ENCODE measurements at regions not wholly inside any gene's neighbourhood (a gene's known extent, or its start where the extent isn't known, plus 50 kb on each side); places are given as distances from the start of the nearest gene placed in this dataset.

DNA sequence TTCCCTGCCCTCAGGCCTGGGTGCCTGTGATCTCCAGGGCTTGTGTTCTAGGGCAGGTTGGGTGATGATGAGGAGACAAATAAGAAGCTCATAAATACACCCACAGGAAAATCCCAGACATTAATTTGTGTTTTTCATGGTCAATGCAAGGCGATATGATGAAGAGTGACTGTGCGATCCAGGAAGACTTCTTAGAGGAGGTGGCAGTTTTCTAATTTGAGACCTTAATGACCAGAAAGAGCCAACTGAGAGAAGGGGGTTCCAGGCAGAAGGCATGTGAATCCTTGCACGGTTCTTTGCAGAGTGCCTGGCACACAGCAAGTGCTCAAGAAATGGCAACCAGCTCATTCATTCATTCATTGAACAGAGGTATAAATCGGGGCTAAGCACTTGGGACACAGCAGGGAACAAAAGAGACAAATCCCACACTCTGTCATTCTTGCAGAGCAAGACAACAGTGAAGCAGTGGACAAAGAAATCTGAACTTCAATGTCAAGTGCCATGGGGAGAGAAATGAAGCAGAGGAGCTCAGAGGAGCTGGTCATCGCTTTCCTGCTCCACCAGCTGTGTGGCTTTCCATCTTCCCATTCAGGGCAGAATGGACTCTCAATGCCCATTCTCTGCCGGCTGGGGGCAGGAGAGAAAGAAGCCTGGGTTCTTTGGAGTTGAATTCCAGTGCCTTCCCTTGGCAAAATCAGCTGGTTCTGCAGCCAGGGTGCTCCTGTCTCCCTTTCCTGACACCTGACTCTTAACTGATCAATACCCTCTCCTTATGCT, 128.3 kb downstream of the AACS start:
- DNase-seq (ENCODE audit: low spot score), result no peak

DNA sequence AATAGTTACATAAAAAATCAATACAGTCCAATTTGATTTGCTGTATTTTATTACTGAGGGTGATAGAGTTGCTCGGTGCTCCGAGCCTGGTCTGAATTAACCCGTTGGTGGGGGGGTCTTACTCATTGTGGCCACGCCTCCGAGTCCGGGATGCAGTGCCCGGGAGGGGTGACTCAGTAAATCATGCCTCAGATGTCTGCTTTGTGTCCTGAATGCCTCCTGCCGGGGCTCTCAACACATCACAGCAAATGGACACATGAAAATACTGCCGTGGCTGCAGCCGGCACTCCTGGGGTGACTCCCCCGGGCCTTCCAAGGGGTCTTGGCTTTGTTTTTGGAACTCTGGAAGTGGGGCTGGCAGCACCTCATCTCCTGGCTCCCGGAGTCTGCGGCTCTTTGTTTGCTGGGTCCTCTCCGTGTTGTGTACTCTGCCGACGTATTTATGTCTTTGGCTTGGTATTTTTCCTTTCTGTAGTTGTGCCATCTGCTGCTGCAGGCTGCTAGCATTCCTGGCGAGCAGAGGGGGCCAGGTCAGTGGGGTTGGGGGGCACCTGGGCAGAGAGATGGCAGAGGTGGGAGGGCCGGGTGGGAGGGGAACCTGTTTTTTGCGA, 129.0 kb downstream of the AACS start:
- DNase-seq (ENCODE audit: low spot score), result no peak

GRCh38 chr12:125194987-125195386, 129.8 kb downstream of the AACS start:
- DNase-seq (ENCODE audit: low spot score), result no peak

- no peak for DNase-seq (ENCODE audit: low spot score)
Observed at GRCh38 chr12:125197326-125197725, 132.1 kb downstream of the AACS start.

DNA sequence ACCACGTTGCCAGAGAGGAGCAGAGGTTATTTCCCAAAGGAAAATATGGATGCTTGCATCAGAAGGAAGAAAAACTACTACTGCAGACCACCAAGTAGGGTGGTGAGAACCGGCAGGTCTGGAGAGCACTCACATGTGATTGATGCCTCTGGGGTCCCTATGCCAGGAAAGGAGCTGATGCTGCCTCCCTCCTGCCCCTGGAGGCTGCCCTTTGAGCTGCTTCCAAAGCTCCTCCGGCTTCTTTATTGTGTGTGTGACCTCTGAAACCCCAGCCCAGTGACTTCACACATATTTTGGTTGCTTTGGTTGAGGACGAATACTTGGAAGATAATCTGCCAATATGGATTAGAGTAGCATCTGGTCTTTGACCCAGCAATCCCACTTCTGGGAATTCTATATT, 133.4 kb downstream of the AACS start:
- DNase-seq (ENCODE audit: low spot score), result no peak

DNA sequence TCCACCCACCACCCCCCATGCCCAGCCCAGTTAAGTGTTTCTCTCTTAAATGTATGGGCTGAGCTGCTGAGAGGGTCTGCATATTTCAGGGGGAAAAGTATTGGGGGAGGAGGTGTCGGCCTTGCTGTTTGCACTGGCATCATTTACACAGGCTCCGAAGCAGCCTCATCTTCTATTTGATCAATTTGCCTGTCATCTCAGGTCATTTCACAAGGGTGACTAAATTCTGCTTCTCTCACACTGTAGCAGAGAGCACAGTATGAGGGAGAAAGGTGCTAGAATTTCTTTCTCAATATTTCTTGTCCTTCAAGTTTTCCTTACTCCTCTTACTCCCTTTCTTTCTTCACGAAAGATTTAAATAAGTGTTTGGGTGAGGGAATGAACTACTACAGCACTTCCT, 135.9 kb downstream of the AACS start:
- DNase-seq (ENCODE audit: low spot score), result no peak

DNA sequence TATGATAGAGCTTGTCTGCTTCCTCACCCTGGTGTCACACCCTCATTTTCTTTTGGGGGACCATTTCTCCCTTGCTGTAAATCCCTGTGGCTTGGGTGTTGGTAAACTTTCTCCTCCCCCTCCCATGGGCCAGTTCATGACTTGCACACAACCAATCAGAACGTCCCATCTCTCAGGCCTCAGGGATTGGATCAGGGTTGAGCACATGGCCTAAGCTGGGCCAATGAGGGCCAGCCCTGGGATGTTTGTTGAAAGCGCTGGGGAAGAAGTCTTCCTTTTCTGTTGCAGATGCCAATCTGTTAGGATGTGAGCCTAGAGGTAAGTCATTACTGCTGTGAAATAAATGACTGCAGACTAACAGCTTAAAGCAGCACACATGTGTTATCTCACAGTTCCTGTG, 136.7 kb downstream of the AACS start:
- no peak for DNase-seq (ENCODE audit: low spot score)

- DNase-seq (ENCODE audit: low spot score), result no peak
Observed at GRCh38 chr12:125202421-125202820, 137.2 kb downstream of the AACS start.

- DNase-seq (ENCODE audit: low spot score), result no peak
Observed at GRCh38 chr12:125203145-125203765, 138.0 kb downstream of the AACS start.

GRCh38 chr12:125205386-125205785, 140.2 kb downstream of the AACS start:
- DNase-seq (ENCODE audit: low spot score), result no peak

GRCh38 chr12:125206711-125207110, 141.5 kb downstream of the AACS start:
- no peak for DNase-seq (ENCODE audit: low spot score)

- DNase-seq (ENCODE audit: low spot score), result no peak
Observed at GRCh38 chr12:125208334-125208733, 143.1 kb downstream of the AACS start.

DNA sequence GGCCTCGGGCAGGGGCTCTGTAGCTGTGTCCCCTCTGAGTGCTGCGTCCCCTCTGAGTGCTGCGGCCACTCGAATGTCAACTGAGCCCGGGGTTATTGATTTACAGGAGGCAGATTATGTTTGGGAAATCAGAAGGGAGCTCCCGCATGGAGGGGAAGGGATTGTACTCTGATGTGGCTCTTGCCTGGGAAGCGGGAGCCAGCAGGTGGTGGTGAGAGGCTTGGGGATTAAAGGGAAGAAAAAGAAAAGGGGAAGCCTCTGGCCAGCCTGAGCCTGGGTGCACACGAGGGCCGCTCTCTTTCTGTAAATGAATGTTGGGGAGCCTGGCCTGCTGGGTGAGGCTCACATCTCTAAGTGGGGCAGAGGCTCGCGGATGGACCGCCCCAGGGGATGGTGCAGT, 143.7 kb downstream of the AACS start:
- DNase-seq (ENCODE audit: low spot score), result no peak

- no peak for DNase-seq (ENCODE audit: low spot score)
Observed at GRCh38 chr12:125210104-125210755, 145.0 kb downstream of the AACS start.

GRCh38 chr12:125211464-125211863, 146.2 kb downstream of the AACS start:
- no peak for DNase-seq (ENCODE audit: low spot score)

- no peak for DNase-seq (ENCODE audit: low spot score)
Observed at GRCh38 chr12:125214289-125214688, 149.1 kb downstream of the AACS start.

GRCh38 chr12:125216756-125217155, 151.5 kb downstream of the AACS start:
- DNase-seq (ENCODE audit: low spot score), result no peak

GRCh38 chr12:125217308-125217707, 152.1 kb downstream of the AACS start:
- DNase-seq (ENCODE audit: low spot score), result no peak

DNA sequence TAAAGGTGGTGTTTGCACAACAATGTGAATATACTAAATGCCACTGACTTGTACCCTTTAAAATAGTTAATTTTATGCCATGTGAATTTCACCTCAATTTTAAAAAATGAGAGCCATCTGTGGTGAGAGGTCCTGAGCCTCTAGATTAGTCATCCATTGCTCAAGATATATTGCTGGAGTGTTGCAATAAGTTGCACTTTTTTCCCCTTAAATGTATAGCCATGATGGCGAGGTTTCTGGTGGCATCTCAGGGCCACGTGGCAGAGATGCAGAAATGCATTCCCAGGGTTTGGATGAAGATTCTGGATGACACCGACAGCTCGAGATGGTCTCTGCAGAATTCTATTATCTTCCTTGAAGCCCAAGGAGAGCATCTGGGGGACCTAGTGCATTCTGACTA, 153.7 kb downstream of the AACS start:
- DNase-seq (ENCODE audit: low spot score), result no peak

DNA sequence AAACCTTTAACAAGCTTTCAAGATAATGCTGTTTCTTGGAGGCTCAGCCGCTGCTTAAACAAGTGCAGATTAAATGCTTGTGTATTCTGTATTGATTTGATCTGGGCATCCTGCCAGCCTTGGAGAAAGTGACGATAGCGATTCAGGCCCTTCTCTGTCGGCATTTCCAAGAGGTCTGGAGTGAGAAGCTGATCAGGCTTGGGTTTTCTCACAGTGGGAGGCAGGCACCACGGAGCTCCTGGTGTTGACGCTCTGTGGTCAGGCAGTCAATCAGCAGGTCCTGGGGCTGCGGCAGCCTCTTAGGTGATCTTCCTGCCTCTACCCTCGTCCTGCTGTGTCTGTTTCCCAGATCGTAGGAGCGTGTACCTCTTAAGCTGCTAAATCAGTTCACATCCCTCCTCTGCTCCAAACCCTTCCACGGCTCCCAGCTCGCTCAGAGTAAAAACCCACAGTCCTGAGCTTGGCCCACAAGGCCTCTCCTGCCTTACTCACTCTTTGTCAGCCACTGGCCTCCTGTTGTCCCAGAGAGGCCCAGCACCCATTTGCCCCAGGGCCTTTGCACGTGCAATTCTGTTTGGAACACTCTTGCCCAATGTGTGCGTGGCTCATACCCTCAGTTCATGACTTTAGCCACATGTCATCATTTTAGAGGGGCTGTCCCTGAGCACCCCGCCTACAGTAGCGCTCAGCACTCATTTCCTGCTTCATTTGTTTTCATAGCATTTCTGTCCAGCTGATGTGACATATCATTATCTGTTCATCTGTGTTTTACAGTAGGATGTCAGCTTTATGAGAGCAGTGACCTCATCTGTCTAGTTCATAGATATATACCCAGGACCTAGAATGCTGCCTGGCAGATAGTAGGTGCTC, 155.4 kb downstream of the AACS start:
- no peak for DNase-seq (ENCODE audit: low spot score)

DNA sequence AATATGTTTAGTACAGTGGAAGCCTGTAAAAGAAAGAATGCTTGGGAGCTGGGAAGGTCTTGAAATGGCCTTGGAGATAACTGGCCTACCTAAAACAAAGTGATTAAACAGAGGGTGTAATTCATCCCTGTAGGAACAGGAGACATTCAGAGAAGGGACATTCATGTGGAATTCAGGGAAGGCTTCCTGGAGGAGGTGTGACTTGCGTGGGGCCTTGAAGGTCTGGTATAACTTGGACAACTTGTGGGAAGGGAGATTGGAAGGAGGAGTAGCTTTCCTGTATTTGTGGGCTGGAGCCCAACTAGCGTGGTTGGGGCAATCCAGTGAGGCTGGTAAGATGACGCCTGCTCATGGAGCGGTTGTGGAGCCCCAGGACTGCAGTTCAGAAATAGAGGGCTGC, 156.4 kb downstream of the AACS start:
- no peak for DNase-seq (ENCODE audit: low spot score)

- DNase-seq (ENCODE audit: low spot score), result no peak
Observed at GRCh38 chr12:125222876-125223275, 157.6 kb downstream of the AACS start.
